Motor neuron (in vitro differentiated cells): ENCODE measurements at regions not wholly inside any gene's neighbourhood (a gene's known extent, or its start where the extent isn't known, plus 50 kb on each side); places are given as distances from the start of the nearest gene placed in this dataset.
"Not testable (repeated sequence)": the region's sequence is repeated elsewhere in the genome, so short reads cannot be mapped to it uniquely, and the experiment has no call there.

Experiments
- ATAC-seq, 8 experiments: fragments of 200-7000 bp; cut with Tn5 transposase; replicated peaks in 6 of 8; 2 replicates each; pipeline ENCODE4 v1.8.0; 2021; ENCODE audit warnings: mild to moderate bottlenecking in 8 of 8, moderate library complexity in 8 of 8
- H3K27ac ChIP-seq, 2 donors: fragments of 250-450 bp; sonication (Bioruptor Pico); 2 replicates each; pipeline ENCODE4 v1.9.0; 2021; ENCODE audit warnings: antibody characterized with exemption in 2 of 2, mild to moderate bottlenecking in 2 of 2, moderate library complexity in 1 of 2
- H3K4me1 ChIP-seq, 2 donors: fragments of 250-450 bp; sonication (Bioruptor Pico); replicated peaks in 1 of 2; 2 replicates each; pipeline ENCODE4 v1.6.1; 2021; ENCODE audit warnings: antibody characterized with exemption in 2 of 2, mild to moderate bottlenecking in 2 of 2, moderate library complexity in 1 of 2
- H3K4me3 ChIP-seq, 5 donors: fragments of 250-450 bp; sonication (Bioruptor Pico); 2 replicates each; pipeline ENCODE4 v1.9.0; 2021; ENCODE audit warnings: antibody characterized with exemption in 5 of 5, mild to moderate bottlenecking in 5 of 5, moderate library complexity in 4 of 5
- WGBS, 10 experiments: fragments of 450-650 bp; shearing (Covaris generic); methylation state at CpG; one replicate each; pipeline ENCODE4 v1.0.0; 2022; 5-methylcytosine and 5-hydroxymethylcytosine counted together
- in situ Hi-C, 9 experiments: fragments of 400-800 bp; cut with MboI; loops; one replicate each; pipeline ENCODE4 v1.15.0; 2021; ENCODE audit warnings: low sequenced_read_pairs in 9 of 9, low pct_unique_long_range_greater_than_20kb in 2 of 9; ENCODE audit not compliant: unreplicated experiment in 9 of 9

- peaks cover 2 to 3% of the 10 kb centered on the region in 2 donors for H3K4me1 ChIP-seq
- no peak overlapping the region for H3K4me3 ChIP-seq
- in situ Hi-C loops = no loop called here
- peak; percentile 87 to 100 (median 100) for ATAC-seq
- 0 to 83% (median 21%) methylated on average over 1 to 7 of the region's 7 CpGs; no CpG with 5 or more reads in 1 of the 10 experiments for WGBS, 10 experiments
- no peak overlapping the region for H3K27ac ChIP-seq
Observed at GRCh38 chr13:103883164-103883563, 816.9 kb upstream of the SLC10A2 start.

- H3K27ac ChIP-seq, in situ Hi-C loops, H3K4me3 ChIP-seq, H3K4me1 ChIP-seq, ATAC-seq: not testable (repeated sequence)
- WGBS, 10 experiments = 70 to 100% (median 91%) methylated on average over 2 to 13 of the region's 13 CpGs; no CpG with 5 or more reads in 4 of the 10 experiments
Observed at GRCh38 chr13:103880146-103880545, 813.9 kb upstream of the SLC10A2 start.

- in situ Hi-C loops = no loop called here
- H3K4me1 ChIP-seq = peaks cover 2 to 3% of the 10 kb centered on the region in 2 donors
- H3K27ac ChIP-seq = no peak overlapping the region
- no peak for ATAC-seq
- H3K4me3 ChIP-seq = no peak overlapping the region
- WGBS, 10 experiments = 6 to 100% (median 82%) methylated on average over 1 to 2 of the region's 2 CpGs
Observed at GRCh38 chr13:103878891-103879605, 812.8 kb upstream of the SLC10A2 start.

- in situ Hi-C loops = no loop called here
- Histone ChIP-seq H3K27ac (no peak overlapping the region), H3K4me3 (no peak overlapping the region), H3K4me1 (no peaks in the 10 kb centered on the region)
- 5 to 100% (median 82%) methylated on average over 1 to 6 of the region's 6 CpGs; no CpG with 5 or more reads in 1 of the 10 experiments for WGBS, 10 experiments
- no peak for ATAC-seq
Observed at GRCh38 chr13:103876571-103876970, 810.4 kb upstream of the SLC10A2 start.

DNA sequence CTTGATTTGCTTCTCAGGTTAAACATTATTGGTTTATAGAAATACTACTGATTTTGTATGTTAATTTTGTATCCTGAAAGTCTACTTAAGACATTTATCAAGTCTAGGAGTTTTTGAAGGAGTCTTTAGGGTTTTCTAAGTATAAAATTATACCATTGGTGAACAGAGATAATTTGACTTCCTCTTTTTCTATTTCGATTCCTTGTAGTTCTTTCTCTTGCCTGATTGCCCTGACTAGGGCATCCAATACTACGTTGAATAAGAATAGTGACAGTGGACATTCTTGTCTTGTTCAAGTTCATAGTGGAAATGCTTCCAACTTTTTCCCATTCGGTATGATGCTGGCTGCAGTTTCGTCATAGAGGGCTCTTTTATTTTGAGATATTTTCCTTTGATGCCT, 807.5 kb upstream of the SLC10A2 start:
- in situ Hi-C loops = no loop called here
- no peak for ATAC-seq
- Histone ChIP-seq H3K4me1 (no peaks in the 10 kb centered on the region), H3K4me3 (no peak overlapping the region), H3K27ac (no peak overlapping the region)
- 0 to 100% (median 80%) methylated on average over 1 to 4 of the region's 4 CpGs for WGBS, 10 experiments

- Histone ChIP-seq H3K27ac (no peak overlapping the region), H3K4me3 (no peak overlapping the region), H3K4me1 (no peaks in the 10 kb centered on the region)
- WGBS, 10 experiments = 36 to 100% (median 75%) methylated on average over 1 to 7 of the region's 8 CpGs; no CpG with 5 or more reads in 1 of the 10 experiments
- ATAC-seq = peak in 2 of 8 experiments; percentile 57 to 64
- in situ Hi-C loops = no loop called here
Observed at GRCh38 chr13:103866048-103866447, 799.8 kb upstream of the SLC10A2 start.

DNA sequence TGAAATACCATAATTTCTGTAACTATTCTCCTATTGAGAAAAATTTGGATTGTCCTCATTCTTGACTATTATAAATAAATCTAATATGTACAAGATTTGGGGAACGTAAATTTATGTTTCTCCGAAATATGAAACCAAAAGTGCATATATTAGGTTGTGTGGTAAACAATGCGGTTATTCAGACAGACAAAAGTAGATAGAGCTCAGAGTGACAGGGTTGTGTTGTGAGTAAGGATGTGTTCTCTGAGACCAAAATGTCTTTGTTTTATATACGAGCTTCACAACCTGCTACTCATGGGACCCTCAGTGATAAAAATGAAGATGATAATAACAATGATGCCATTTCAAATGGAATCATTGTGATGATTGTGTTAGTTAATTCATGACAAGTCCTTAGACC, 796.3 kb upstream of the SLC10A2 start:
- no peaks in the 10 kb centered on the region for H3K4me1 ChIP-seq
- in situ Hi-C loops = no loop called here
- no peak overlapping the region for H3K27ac ChIP-seq
- 28 to 100% (median 93%) methylated on average over 2 to 4 of the region's 4 CpGs; no CpG with 5 or more reads in 1 of the 10 experiments for WGBS, 10 experiments
- no peak overlapping the region for H3K4me3 ChIP-seq
- ATAC-seq = no peak

GRCh38 chr13:103859952-103860351, 793.7 kb upstream of the SLC10A2 start:
- Histone ChIP-seq H3K4me1 (no peaks in the 10 kb centered on the region), H3K27ac (no peak overlapping the region), H3K4me3 (no peak overlapping the region)
- WGBS, 10 experiments = 56 to 100% (median 94%) methylated on average over 2 to 3 of the region's 3 CpGs; no CpG with 5 or more reads in 2 of the 10 experiments
- in situ Hi-C loops = no loop called here
- ATAC-seq = no peak

- Histone ChIP-seq H3K4me3 (no peak overlapping the region), H3K4me1 (peaks cover 0 to 6% of the 10 kb centered on the region in 2 donors), H3K27ac (no peak overlapping the region)
- in situ Hi-C loops = no loop called here
- ATAC-seq = no peak
- 0 to 92% (median 69%) methylated on average over 3 to 5 of the region's 5 CpGs; no CpG with 5 or more reads in 3 of the 10 experiments for WGBS, 10 experiments
Observed at GRCh38 chr13:103852036-103852435, 785.8 kb upstream of the SLC10A2 start.

DNA sequence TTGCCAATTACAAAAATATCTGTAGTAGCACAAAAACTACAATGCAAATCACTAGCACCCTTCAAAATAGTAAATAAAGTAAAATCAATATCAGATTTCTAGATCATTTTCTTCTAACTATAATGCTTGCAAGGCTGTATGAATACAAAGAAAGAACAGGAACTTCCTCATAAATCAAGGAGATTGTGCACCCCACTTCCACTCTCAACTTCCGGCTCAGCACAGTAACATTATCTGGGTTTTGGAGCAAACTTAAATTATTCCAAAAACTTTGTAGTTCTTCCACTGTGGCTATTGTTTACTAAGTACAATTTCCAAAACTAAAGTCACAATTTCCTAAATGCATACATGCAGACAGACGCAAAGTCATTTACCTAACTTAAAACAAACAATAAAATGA, 778.3 kb upstream of the SLC10A2 start:
- ATAC-seq = no peak

DNA sequence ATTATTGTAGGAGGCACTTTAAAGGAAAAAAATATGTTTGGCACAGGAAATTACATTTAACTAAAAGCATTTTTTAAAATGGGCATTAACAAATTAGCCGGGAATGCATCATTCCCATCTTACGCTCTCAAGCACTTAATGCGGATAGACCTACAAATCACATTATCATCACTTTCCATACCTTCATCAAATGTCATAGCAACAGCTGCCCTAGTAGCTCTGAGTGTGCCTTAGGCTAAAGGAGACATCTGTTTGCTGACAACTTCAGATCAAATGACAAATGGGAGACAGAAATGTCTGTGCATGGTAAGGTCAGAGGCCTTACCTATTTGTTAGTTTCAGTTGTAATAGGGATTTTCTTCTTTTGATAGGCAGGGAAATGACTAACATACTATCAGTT, 773.2 kb upstream of the SLC10A2 start:
- Histone ChIP-seq H3K27ac (no peak overlapping the region), H3K4me3 (no peak overlapping the region), H3K4me1 (peaks cover 6 to 7% of the 10 kb centered on the region in 2 donors)
- in situ Hi-C loops = no loop called here
- peak in 6 of 8 experiments; percentile 47 to 97 (median 78) for ATAC-seq
- WGBS, 10 experiments = 0 to 84% (median 33%) methylated on average over 1 to 3 of the region's 3 CpGs; no CpG with 5 or more reads in 4 of the 10 experiments

More for the DNA sequence above, 778.3 kb upstream of the SLC10A2 start:
- H3K27ac ChIP-seq = no peak overlapping the region
- WGBS, 10 experiments = 13 to 92% (median 90%) methylated on average over 1 to 2 of the region's 2 CpGs; no CpG with 5 or more reads in 1 of the 10 experiments
- in situ Hi-C loops = no loop called here
- no peak overlapping the region for H3K4me3 ChIP-seq
- peaks cover 4 to 14% of the 10 kb centered on the region in 2 donors for H3K4me1 ChIP-seq

- Histone ChIP-seq H3K4me3 (no peak overlapping the region), H3K27ac (no peak overlapping the region), H3K4me1 (peaks cover 6 to 7% of the 10 kb centered on the region in 2 donors)
- in situ Hi-C loops = no loop called here
- ATAC-seq = no peak
- WGBS, 10 experiments = 25 to 100% (median 81%) methylated on average over 2 to 3 of the region's 3 CpGs; no CpG with 5 or more reads in 1 of the 10 experiments
Observed at GRCh38 chr13:103835052-103835451, 768.8 kb upstream of the SLC10A2 start.

DNA sequence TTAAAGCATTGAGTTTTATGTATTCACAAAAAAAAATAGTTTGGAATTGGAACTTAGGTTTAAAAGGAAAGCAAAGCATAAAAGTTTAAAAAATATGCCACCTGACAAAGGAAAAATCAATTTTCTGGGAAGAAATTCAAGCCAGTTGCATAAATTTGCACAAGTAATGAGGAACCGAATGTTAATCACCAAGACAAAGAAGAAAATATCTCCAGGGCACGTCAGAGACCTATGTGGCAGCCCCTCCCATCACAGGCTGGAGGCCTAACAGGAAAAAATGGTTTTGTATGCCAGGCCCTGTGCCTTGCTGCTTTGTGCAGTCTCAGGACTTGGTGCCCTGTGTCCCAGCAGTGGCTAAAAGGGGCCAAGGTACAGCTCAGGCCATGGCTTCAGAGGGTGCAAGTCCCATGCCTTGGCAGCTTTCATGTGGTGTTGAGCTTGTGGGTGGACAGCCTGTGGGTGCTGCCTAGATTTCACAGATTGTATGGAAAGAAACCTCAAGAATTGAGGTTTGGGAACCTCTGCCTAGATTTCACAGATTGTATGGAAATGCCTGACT, 767.2 kb upstream of the SLC10A2 start:
- 0 to 60% (median 39%) methylated on average over 1 to 2 of the region's 2 CpGs for WGBS, 10 experiments
- Histone ChIP-seq H3K27ac (no peak overlapping the region), H3K4me3 (no peak overlapping the region), H3K4me1 (no peaks in the 10 kb centered on the region)
- in situ Hi-C loops = no loop called here
- ATAC-seq = peak in 1 of 8 experiments; percentile 89
